IPS-20b (cell line): ENCODE measurements at regions not wholly inside any gene's neighbourhood (a gene's known extent, or its start where the extent isn't known, plus 50 kb on each side); places are given as distances from the start of the nearest gene placed in this dataset.

Experiments used
- H3K27ac ChIP-seq: one replicate; pipeline ENCODE4 v1.5.1; 2013; ENCODE audit warnings: low read length
- H3K27me3 ChIP-seq: 2 replicates; pipeline ENCODE4 v1.6.1; 2013; ENCODE audit warnings: mild to moderate bottlenecking, low read length, inconsistent platforms; ENCODE audit not compliant: insufficient read depth
- H3K36me3 ChIP-seq: 2 replicates; pipeline ENCODE4 v1.6.1; 2013; ENCODE audit warnings: low read depth, mild to moderate bottlenecking, inconsistent platforms, low read length, moderate library complexity; ENCODE audit not compliant: insufficient read depth
- H3K4me1 ChIP-seq: 2 replicates; pipeline ENCODE4 v1.6.1; 2013; ENCODE audit warnings: mild to moderate bottlenecking, control low read depth, inconsistent platforms, low read length, moderate library complexity; ENCODE audit not compliant: insufficient read depth
- H3K4me3 ChIP-seq: 2 replicates; pipeline ENCODE4 v1.5.1; 2013; ENCODE audit warnings: mild to moderate bottlenecking, low read length, inconsistent platforms
- H3K9ac ChIP-seq: 2 replicates; pipeline ENCODE4 v1.6.1; 2013; ENCODE audit warnings: low read depth, mild to moderate bottlenecking, inconsistent platforms, low read length, moderate library complexity
- H3K9me3 ChIP-seq: 2 replicates; pipeline ENCODE4 v1.6.1; 2013; ENCODE audit warnings: mild to moderate bottlenecking, low read depth, low read length, inconsistent platforms; ENCODE audit not compliant: insufficient read depth

GRCh38 chr11:70738661-70739060 is 340.3 kb downstream of the CTTN start:
- H3K4me3 ChIP-seq, result no peak overlapping the region
- no peak overlapping the region for H3K27ac ChIP-seq
- no peak overlapping the region for H3K9ac ChIP-seq
- no peaks in the 10 kb centered on the region for H3K9me3 ChIP-seq
- no peaks in the 10 kb centered on the region for H3K36me3 ChIP-seq
- peaks cover 13% of the 10 kb centered on the region; the same call in 1 of the 2 replicates for H3K4me1 ChIP-seq
- no peaks in the 10 kb centered on the region for H3K27me3 ChIP-seq

- no peaks in the 10 kb centered on the region for H3K9me3 ChIP-seq
- H3K9ac ChIP-seq, result no peak overlapping the region
- H3K36me3 ChIP-seq, result no peaks in the 10 kb centered on the region
- H3K4me1 ChIP-seq, result peaks cover 14% of the 10 kb centered on the region; the same call in 1 of the 2 replicates
- no peak overlapping the region for H3K27ac ChIP-seq
- H3K27me3 ChIP-seq, result no peaks in the 10 kb centered on the region
- H3K4me3 ChIP-seq, result no peak overlapping the region
Observed at GRCh38 chr11:70739091-70739490, 340.8 kb downstream of the CTTN start.

DNA sequence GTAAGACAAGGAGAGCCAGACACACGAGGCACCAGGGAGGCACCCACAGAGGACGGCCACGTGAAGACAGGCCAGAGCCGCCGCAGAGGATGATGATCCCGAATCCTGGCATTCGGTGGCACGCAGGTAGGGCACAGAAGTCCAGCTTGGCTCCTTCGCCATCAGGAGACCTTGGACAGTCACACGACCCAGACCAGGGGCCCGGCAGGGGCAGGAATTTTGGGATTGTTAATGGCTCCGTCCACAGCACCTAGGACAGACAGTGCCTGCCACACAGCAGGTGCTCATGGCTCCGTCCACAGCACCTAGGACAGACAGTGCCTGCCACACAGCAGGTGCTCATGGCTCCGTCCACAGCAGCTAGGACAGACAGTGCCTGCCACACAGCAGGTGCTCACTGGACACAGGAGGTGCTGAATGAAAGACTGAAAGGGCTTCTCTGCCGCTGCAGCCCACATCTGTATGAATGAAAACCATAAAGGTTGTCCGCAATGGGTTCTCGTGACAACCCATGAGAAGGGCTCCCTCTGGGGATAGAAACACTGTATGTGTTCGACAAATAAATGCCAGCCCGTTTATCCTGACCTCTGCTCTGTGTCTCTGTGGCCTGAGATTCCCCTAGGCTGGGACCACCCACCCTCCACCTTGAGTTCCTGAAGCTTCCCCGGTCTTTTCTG is 341.6 kb downstream of the CTTN start:
- Histone ChIP-seq H3K9ac (no peak overlapping the region), H3K9me3 (no peaks in the 10 kb centered on the region), H3K27ac (no peak overlapping the region), H3K36me3 (no peaks in the 10 kb centered on the region), H3K27me3 (no peaks in the 10 kb centered on the region), H3K4me3 (no peak overlapping the region), H3K4me1 (peaks cover 15% of the 10 kb centered on the region; the same call in 1 of the 2 replicates)

GRCh38 chr11:70740488-70740851 is 342.1 kb downstream of the CTTN start:
- no peaks in the 10 kb centered on the region for H3K27me3 ChIP-seq
- no peak overlapping the region for H3K9ac ChIP-seq
- no peaks in the 10 kb centered on the region for H3K9me3 ChIP-seq
- H3K4me3 ChIP-seq, result no peak overlapping the region
- H3K27ac ChIP-seq, result no peak overlapping the region
- no peaks in the 10 kb centered on the region for H3K36me3 ChIP-seq
- H3K4me1 ChIP-seq, result peaks cover 15% of the 10 kb centered on the region; the same call in 1 of the 2 replicates

GRCh38 chr11:70741085-70741484 is 342.8 kb downstream of the CTTN start:
- Histone ChIP-seq H3K4me3 (no peak overlapping the region), H3K27ac (no peak overlapping the region), H3K27me3 (no peaks in the 10 kb centered on the region), H3K4me1 (peaks cover 15% of the 10 kb centered on the region; the same call in 1 of the 2 replicates), H3K36me3 (no peaks in the 10 kb centered on the region), H3K9ac (no peak overlapping the region), H3K9me3 (no peaks in the 10 kb centered on the region)

DNA sequence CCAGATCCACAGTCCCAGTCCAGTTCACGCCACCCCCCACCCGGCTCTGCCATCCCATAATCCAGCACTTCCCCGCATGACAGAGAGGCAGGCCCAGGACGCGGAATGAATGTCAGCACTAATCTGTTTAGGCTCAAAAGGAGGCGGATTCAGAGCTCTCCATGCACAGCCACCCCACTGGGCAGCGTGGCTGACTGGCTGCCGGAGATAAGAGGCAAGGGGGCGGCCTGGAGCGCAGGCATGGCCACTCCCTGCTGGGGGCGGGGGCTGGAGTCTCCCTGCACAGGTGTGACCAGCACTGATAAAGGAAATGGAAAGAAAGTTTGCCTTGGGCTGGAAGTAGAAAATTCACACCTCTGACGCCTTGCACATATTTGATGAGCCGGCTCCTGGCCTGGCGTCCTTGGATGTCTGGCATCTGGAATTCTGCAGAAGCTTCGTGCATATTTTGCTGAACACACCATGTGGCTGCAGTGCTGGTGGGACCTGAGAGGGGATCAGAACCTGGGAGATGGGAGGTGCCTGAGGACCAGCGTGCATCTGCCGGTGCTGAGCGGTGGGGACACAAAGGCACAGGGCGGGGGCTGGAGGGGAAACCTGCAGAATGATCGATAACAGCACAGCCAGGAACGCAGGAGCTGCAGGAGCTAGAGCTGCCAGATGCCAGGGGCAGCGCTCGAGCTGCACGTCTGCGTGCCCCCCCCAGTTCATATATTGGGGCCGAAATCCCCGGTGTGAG is 344.4 kb downstream of the CTTN start:
- H3K9ac ChIP-seq, result no peak overlapping the region; the same call in 1 of the 2 replicates
- H3K9me3 ChIP-seq, result no peaks in the 10 kb centered on the region
- peaks cover 15% of the 10 kb centered on the region; the same call in 1 of the 2 replicates for H3K4me1 ChIP-seq
- no peak overlapping the region; the same call in 1 of the 2 replicates for H3K4me3 ChIP-seq
- no peak overlapping the region for H3K27ac ChIP-seq
- H3K27me3 ChIP-seq, result no peaks in the 10 kb centered on the region
- H3K36me3 ChIP-seq, result no peaks in the 10 kb centered on the region

GRCh38 chr11:70743329-70743728 is 345.0 kb downstream of the CTTN start:
- no peaks in the 10 kb centered on the region for H3K27me3 ChIP-seq
- no peaks in the 10 kb centered on the region for H3K9me3 ChIP-seq
- no peak overlapping the region for H3K9ac ChIP-seq
- H3K36me3 ChIP-seq, result no peaks in the 10 kb centered on the region
- H3K4me3 ChIP-seq, result no peak overlapping the region
- H3K27ac ChIP-seq, result no peak overlapping the region
- H3K4me1 ChIP-seq, result peaks cover 15% of the 10 kb centered on the region; the same call in 1 of the 2 replicates

GRCh38 chr11:70743941-70744351 is 345.6 kb downstream of the CTTN start:
- Histone ChIP-seq H3K9ac (no peak overlapping the region), H3K27ac (no peak overlapping the region), H3K27me3 (no peaks in the 10 kb centered on the region), H3K9me3 (no peaks in the 10 kb centered on the region), H3K4me3 (no peak overlapping the region), H3K36me3 (no peaks in the 10 kb centered on the region), H3K4me1 (peaks cover 15% of the 10 kb centered on the region; the same call in 1 of the 2 replicates)

GRCh38 chr11:70744396-70745185 is 346.3 kb downstream of the CTTN start:
- Histone ChIP-seq H3K4me1 (peaks cover 15% of the 10 kb centered on the region; the same call in 1 of the 2 replicates), H3K27me3 (no peaks in the 10 kb centered on the region), H3K27ac (no peak overlapping the region), H3K36me3 (no peaks in the 10 kb centered on the region), H3K9ac (no peak overlapping the region), H3K9me3 (0 out of 2 replicates have a peak, but pooled peaks cover under 1% of the 10 kb centered on the region), H3K4me3 (no peak overlapping the region)

DNA sequence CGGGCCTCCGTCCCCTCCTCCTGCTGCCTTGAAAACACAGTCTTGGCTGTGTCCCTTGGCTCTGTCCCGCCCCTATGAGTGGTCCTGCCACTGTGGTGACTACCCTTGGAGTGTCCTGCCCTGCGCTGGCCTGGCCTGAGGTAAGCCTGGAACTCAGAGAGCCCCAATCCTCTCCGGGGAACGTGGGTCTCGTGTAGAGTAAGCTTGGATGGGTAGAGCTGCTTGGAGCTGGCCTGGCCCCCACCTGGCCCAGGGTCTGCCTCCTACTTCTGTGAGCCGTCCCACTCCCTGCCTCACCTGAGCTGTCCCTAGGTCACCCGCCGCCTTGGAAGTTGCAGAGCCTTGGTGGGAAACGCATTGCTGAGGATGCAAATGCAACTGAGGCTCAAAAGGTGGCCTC is 347.1 kb downstream of the CTTN start:
- H3K27ac ChIP-seq, result no peak overlapping the region
- H3K36me3 ChIP-seq, result no peaks in the 10 kb centered on the region
- H3K9ac ChIP-seq, result no peak overlapping the region
- H3K9me3 ChIP-seq, result peaks cover 9% of the 10 kb centered on the region; the same call in 1 of the 2 replicates
- no peak overlapping the region for H3K4me3 ChIP-seq
- no peaks in the 10 kb centered on the region for H3K27me3 ChIP-seq
- peaks cover 15% of the 10 kb centered on the region; the same call in 1 of the 2 replicates for H3K4me1 ChIP-seq

GRCh38 chr11:70745941-70746340 is 347.6 kb downstream of the CTTN start:
- Histone ChIP-seq H3K4me3 (no peak overlapping the region), H3K9me3 (peaks cover 14% of the 10 kb centered on the region; the same call in 1 of the 2 replicates), H3K27me3 (no peaks in the 10 kb centered on the region), H3K4me1 (peaks cover 15% of the 10 kb centered on the region; the same call in 1 of the 2 replicates), H3K36me3 (no peaks in the 10 kb centered on the region), H3K9ac (no peak overlapping the region), H3K27ac (no peak overlapping the region)
